Mammary epithelial cell (primary cell): ENCODE measurements at regions not wholly inside any gene's neighbourhood (a gene's known extent, or its start where the extent isn't known, plus 50 kb on each side); places are given as distances from the start of the nearest gene placed in this dataset.

ENCODE experiments used
- CTCF ChIP-seq, 2 donors: IDR thresholded peaks in 1 of 2; conservative IDR thresholded peaks in 1 of 2; 2 replicates each; pipeline ENCODE4 v1.5.1; 2011 to 2012; ENCODE audit warnings: inconsistent platforms in 2 of 2, low read length in 2 of 2, mild to moderate bottlenecking in 2 of 2, control low read depth in 1 of 2, low read depth in 1 of 2; ENCODE audit not compliant: insufficient read depth in 1 of 2; ENCODE audit errors: extremely low read depth in 1 of 2
- EZH2 ChIP-seq: IDR thresholded peaks from 2 replicates; pipeline ENCODE4 v1.6.1; 2012; ENCODE audit warnings: low read length, inconsistent platforms, borderline replicate concordance

GRCh38 chr3:27865731-27866130 is 143.6 kb upstream of the EOMES start:
- TF ChIP-seq CTCF (conservative IDR thresholded peaks at IDR 0.05 in 1 of 2, IDR thresholded peaks at IDR 0.05 in 1 of 2; ENCODE audit: extremely low read depth in 1 of 2, insufficient read depth in 1 of 2, low read depth in 1 of 2, low read length in 2 of 2) (no peak), EZH2 (no peak)
